GM12878 (cell line): ENCODE measurements at regions not wholly inside any gene's neighbourhood (a gene's known extent, or its start where the extent isn't known, plus 50 kb on each side); places are given as distances from the start of the nearest gene placed in this dataset.

Experiments
- CHD2 ChIP-seq: IDR thresholded peaks from 2 replicates; pipeline ENCODE4 v1.6.1; 2011; ENCODE audit warnings: low read depth, low read length, improper control_type of control experiment, borderline replicate concordance
- CTCF ChIP-seq, 3 experiments: IDR thresholded peaks in 2 of 3; conservative IDR thresholded peaks in 1 of 3; 2 replicates each; pipeline ENCODE4 v1.5.1; 2011; ENCODE audit warnings: low read depth in 3 of 3, low read length in 3 of 3, mild to moderate bottlenecking in 3 of 3, control low read depth in 2 of 3, moderate library complexity in 2 of 3, inconsistent platforms in 1 of 3, mixed read lengths in 1 of 3; ENCODE audit not compliant: control insufficient read depth in 2 of 3, insufficient read depth in 1 of 3; ENCODE audit errors: extremely low read depth in 1 of 3
- NR2C2 ChIP-seq: IDR thresholded peaks from 2 replicates; pipeline ENCODE4 v1.6.1; 2011; ENCODE audit warnings: borderline replicate concordance, low read depth; ENCODE audit not compliant: control insufficient read depth, insufficient read length
- POLR2A ChIP-seq: IDR thresholded peaks from 2 replicates; pipeline ENCODE4 v1.6.1; 2011; ENCODE audit warnings: low read depth, mild to moderate bottlenecking, low read length
- RAD21 ChIP-seq: IDR thresholded peaks from 2 replicates; pipeline ENCODE4 v1.6.1; 2011; ENCODE audit warnings: mild to moderate bottlenecking, low read depth, low read length, moderate library complexity; ENCODE audit not compliant: insufficient read depth
- SUZ12 ChIP-seq: fragments of 200-600 bp; sonication (generic); IDR thresholded peaks from one replicate; pipeline ENCODE4 v1.6.1; 2018; ENCODE audit warnings: antibody characterized with exemption, mild to moderate bottlenecking; ENCODE audit not compliant: unreplicated experiment

GRCh38 chr10:32210306-32211045 is 136.5 kb downstream of the EPC1 start:
- TF ChIP-seq CHD2 (no peak), CTCF (IDR thresholded peaks at IDR 0.05 in 2 of 3, conservative IDR thresholded peaks at IDR 0.05 in 1 of 3; ENCODE audit: control insufficient read depth in 2 of 3, extremely low read depth in 1 of 3, insufficient read depth in 1 of 3, low read depth in 3 of 3, low read length in 3 of 3) (peak; percentile 7 to 26 (median 18); a peak in 1 of 6 replicates), POLR2A (no peak), NR2C2 (no peak), RAD21 (peak; percentile 39), SUZ12 (no peak)
